ENCODE measurements at regions not wholly inside any gene's neighbourhood (a gene's known extent, or its start where the extent isn't known, plus 50 kb on each side); places are given as distances from the start of the nearest gene placed in this dataset.
"Not testable (repeated sequence)": the region's sequence is repeated elsewhere in the genome, so short reads cannot be mapped to it uniquely, and the experiment has no call there.

GRCh38 chr5:110875115-110875514 is 136.3 kb downstream of the SLC25A46 start:
- TF ChIP-seq EZH2phosphoT487 (IDR thresholded peaks at IDR 0.05; ENCODE audit: borderline replicate concordance, low read length); CTCF (IDR thresholded peaks at IDR 0.05; ENCODE audit: low read depth, low read length, poor library complexity, severe bottlenecking): not testable (repeated sequence)
